SU-DHL-6 (cell line): ENCODE measurements at regions not wholly inside any gene's neighbourhood (a gene's known extent, or its start where the extent isn't known, plus 50 kb on each side); places are given as distances from the start of the nearest gene placed in this dataset.

Experiments used
- H2AFZ ChIP-seq: fragments of 200-600 bp; sonication (generic); 2 replicates; pipeline ENCODE4 v1.6.1; 2014; ENCODE audit warnings: low read depth, mild to moderate bottlenecking, moderate library complexity, mixed read lengths, antibody characterized with exemption, low read length; ENCODE audit not compliant: severe bottlenecking
- H3F3A ChIP-seq: fragments of 200-600 bp; shearing (Covaris generic); 2 replicates; pipeline ENCODE4 v1.6.0; 2016; ENCODE audit warnings: antibody characterized with exemption, mild to moderate bottlenecking; ENCODE audit not compliant: insufficient read depth
- H3K27ac ChIP-seq: fragments of 200-600 bp; sonication (generic); 2 replicates; pipeline ENCODE4 v1.5.1; 2016; ENCODE audit warnings: low read depth, mild to moderate bottlenecking, low read length, moderate library complexity, mixed read lengths
- H3K27me3 ChIP-seq: fragments of 200-600 bp; sonication (generic), shearing (Covaris generic); 2 replicates; pipeline ENCODE4 v1.6.0; 2014; ENCODE audit warnings: mild to moderate bottlenecking, low read length
- H3K36me3 ChIP-seq: fragments of 200-600 bp; sonication (generic); 2 replicates; pipeline ENCODE4 v1.6.1; 2014; ENCODE audit warnings: mild to moderate bottlenecking, low read length, mixed read lengths
- H3K4me2 ChIP-seq: fragments of 300-600, 200-600 bp; shearing (Covaris generic), sonication (generic); 2 replicates; pipeline ENCODE4 v1.6.0; 2014; ENCODE audit warnings: low read length, low read depth, mild to moderate bottlenecking; ENCODE audit not compliant: poor library complexity, severe bottlenecking
- H3K4me3 ChIP-seq: fragments of 200-600 bp; sonication (generic); 2 replicates; pipeline ENCODE4 v1.5.1; 2014; ENCODE audit warnings: antibody characterized with exemption, low read length, mild to moderate bottlenecking, mixed read lengths; ENCODE audit not compliant: insufficient read depth, poor library complexity, severe bottlenecking
- H3K79me2 ChIP-seq: fragments of 200-600 bp; sonication (generic); 2 replicates; pipeline ENCODE4 v1.6.1; 2014; ENCODE audit warnings: mild to moderate bottlenecking, low read length, moderate library complexity; ENCODE audit not compliant: insufficient read depth
- H3K9ac ChIP-seq: fragments of 200-600 bp; sonication (generic); 2 replicates; pipeline ENCODE4 v1.7.0; 2014; ENCODE audit warnings: mild to moderate bottlenecking, low read length
- H3K9me2 ChIP-seq: fragments of 200-600 bp; sonication (generic); replicated peaks from 2 replicates; pipeline ENCODE4 v1.6.1; 2014; ENCODE audit warnings: low read length; ENCODE audit not compliant: insufficient read depth
- H3K9me3 ChIP-seq: fragments of 200-600 bp; sonication (generic); 2 replicates; pipeline ENCODE4 v1.6.1; 2014; ENCODE audit warnings: low read length, mixed read lengths; ENCODE audit not compliant: insufficient read depth
- H4K20me1 ChIP-seq: fragments of 200-600 bp; sonication (generic); 2 replicates; pipeline ENCODE4 v1.6.1; 2014; ENCODE audit warnings: low read depth, mild to moderate bottlenecking, antibody characterized with exemption, low read length, moderate library complexity, mixed read lengths
- EZH2phosphoT487 ChIP-seq: fragments of 200-600 bp; sonication (generic), shearing (Covaris generic); conservative IDR thresholded peaks from 2 replicates; pipeline ENCODE4 v1.6.1; 2018; ENCODE audit warnings: mild to moderate bottlenecking, antibody characterized with exemption, low read length, moderate library complexity, mixed read lengths
- TF ChIP-seq, protein P1 (sequence below): fragments of 200-600 bp; sonication (generic); IDR thresholded peaks from one replicate; pipeline ENCODE4 v1.5.1; 2017; ENCODE audit warnings: antibody characterized with exemption, mild to moderate bottlenecking, low read length, moderate library complexity; ENCODE audit not compliant: insufficient read depth, poor library complexity, severe bottlenecking

- TF ChIP-seq, protein P1, sequence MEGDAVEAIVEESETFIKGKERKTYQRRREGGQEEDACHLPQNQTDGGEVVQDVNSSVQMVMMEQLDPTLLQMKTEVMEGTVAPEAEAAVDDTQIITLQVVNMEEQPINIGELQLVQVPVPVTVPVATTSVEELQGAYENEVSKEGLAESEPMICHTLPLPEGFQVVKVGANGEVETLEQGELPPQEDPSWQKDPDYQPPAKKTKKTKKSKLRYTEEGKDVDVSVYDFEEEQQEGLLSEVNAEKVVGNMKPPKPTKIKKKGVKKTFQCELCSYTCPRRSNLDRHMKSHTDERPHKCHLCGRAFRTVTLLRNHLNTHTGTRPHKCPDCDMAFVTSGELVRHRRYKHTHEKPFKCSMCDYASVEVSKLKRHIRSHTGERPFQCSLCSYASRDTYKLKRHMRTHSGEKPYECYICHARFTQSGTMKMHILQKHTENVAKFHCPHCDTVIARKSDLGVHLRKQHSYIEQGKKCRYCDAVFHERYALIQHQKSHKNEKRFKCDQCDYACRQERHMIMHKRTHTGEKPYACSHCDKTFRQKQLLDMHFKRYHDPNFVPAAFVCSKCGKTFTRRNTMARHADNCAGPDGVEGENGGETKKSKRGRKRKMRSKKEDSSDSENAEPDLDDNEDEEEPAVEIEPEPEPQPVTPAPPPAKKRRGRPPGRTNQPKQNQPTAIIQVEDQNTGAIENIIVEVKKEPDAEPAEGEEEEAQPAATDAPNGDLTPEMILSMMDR: no peak
Observed at GRCh38 chr12:32010631-32011336, 51.6 kb downstream of the RESF1 start.

DNA sequence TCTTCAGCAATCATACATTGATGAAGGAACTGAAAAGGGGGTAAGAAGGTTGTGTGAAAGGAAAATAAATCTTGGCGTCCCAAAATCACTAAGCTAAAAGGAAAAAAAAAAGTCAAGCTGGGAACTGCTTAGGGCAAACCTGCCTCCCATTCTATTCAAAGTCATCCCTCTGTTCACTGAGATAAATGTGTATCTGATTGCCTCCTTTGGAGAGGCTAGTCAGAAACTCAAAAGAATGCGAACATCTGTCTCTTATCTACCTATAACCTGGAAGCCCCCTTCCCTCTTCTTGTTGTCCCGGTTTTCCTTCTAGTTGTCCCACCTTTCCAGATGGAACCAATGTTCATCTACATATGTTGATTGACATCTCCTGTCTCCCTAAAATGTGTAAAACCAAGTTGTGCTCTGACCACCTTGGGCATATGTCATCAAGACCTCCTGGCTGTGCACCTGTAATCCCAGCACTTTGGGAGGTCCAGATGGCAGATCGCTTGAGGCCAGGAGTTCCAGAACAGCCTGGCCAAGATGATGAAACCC is 53.1 kb downstream of the RESF1 start:
- Histone ChIP-seq H3K4me3 (no peak overlapping the region), H3K9ac (no peak overlapping the region), H3K9me3 (no peaks in the 10 kb centered on the region)

More at GRCh38 chr12:32010631-32011336, 51.6 kb downstream of the RESF1 start:
- H2AFZ ChIP-seq: peak overlapping the region; percentile 24
- H3K79me2 ChIP-seq: no peaks in the 10 kb centered on the region
- H3K9me2 ChIP-seq: no peaks in the 10 kb centered on the region
- no peaks in the 10 kb centered on the region for H3K36me3 ChIP-seq
- H4K20me1 ChIP-seq: no peaks in the 10 kb centered on the region
- H3K4me2 ChIP-seq: peak overlapping the region; percentile 12
- H3F3A ChIP-seq: 0 out of 2 replicates have a peak, but pooled peaks cover under 1% of the 10 kb centered on the region
- no peaks in the 10 kb centered on the region for H3K9me3 ChIP-seq
- no peaks in the 10 kb centered on the region for H3K27me3 ChIP-seq
- H3K4me3 ChIP-seq: no peak overlapping the region
- H3K27ac ChIP-seq: no peak overlapping the region
- no peak overlapping the region for H3K9ac ChIP-seq

GRCh38 chr12:32015036-32015435 is 55.8 kb downstream of the RESF1 start:
- no peak overlapping the region for H3K27ac ChIP-seq
- H3K27me3 ChIP-seq: no peaks in the 10 kb centered on the region
- no peak for TF ChIP-seq EZH2phosphoT487
- TF ChIP-seq, protein P1: no peak
- H3K9ac ChIP-seq: no peak overlapping the region
- H3K9me3 ChIP-seq: no peaks in the 10 kb centered on the region
- H3F3A ChIP-seq: no peaks in the 10 kb centered on the region
- H3K79me2 ChIP-seq: no peaks in the 10 kb centered on the region
- no peak overlapping the region for H2AFZ ChIP-seq
- H3K4me3 ChIP-seq: no peak overlapping the region
- H3K4me2 ChIP-seq: no peak overlapping the region
- no peaks in the 10 kb centered on the region for H3K9me2 ChIP-seq
- no peaks in the 10 kb centered on the region for H3K36me3 ChIP-seq
- no peaks in the 10 kb centered on the region for H4K20me1 ChIP-seq

More for the DNA sequence above, 53.1 kb downstream of the RESF1 start:
- H3K27me3 ChIP-seq: no peaks in the 10 kb centered on the region
- no peak overlapping the region for H3K27ac ChIP-seq
- H2AFZ ChIP-seq: no peak overlapping the region
- no peaks in the 10 kb centered on the region for H4K20me1 ChIP-seq
- H3K36me3 ChIP-seq: no peaks in the 10 kb centered on the region
- H3K4me2 ChIP-seq: no peak overlapping the region
- no peak for TF ChIP-seq EZH2phosphoT487
- TF ChIP-seq, protein P1: no peak
- no peaks in the 10 kb centered on the region for H3K9me2 ChIP-seq
- no peaks in the 10 kb centered on the region for H3K79me2 ChIP-seq
- H3F3A ChIP-seq: no peaks in the 10 kb centered on the region
